GM21367 (cell line): ENCODE measurements at regions not wholly inside any gene's neighbourhood (a gene's known extent, or its start where the extent isn't known, plus 50 kb on each side); places are given as distances from the start of the nearest gene placed in this dataset.
A peak's percentile ranks its signal among the peaks of the same experiment; 100 is the strongest.
"Not testable (repeated sequence)": the region's sequence is repeated elsewhere in the genome, so short reads cannot be mapped to it uniquely, and the experiment has no call there.

ENCODE experiments used
- ATAC-seq: cut with Tn5 transposase; IDR thresholded peaks from one replicate; pipeline ENCODE4 v1.9.1; 2021; ENCODE audit not compliant: unreplicated experiment

DNA sequence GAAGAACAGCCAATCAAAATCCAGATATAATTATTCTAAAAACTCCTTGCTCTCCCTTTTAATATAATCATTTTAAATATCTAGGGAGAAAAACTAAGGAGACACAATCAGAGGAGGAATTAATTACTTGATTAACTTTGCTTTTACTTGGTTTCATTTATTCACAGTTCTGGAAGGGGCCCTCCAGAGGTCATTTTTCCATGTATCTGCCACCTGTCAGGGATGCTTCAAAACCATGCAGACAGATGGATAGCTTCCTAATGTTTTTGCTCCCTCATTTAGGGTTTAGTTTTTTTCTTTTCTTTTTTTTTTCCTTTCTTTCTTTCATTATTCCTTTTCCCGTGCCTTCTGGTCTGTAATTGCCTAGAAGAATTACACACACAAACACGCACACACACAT lies 438.1 kb upstream of the ARPP21 start:
- ATAC-seq = no peak

GRCh38 chr3:35215525-35216500 lies 423.5 kb upstream of the ARPP21 start:
- ATAC-seq = no peak

DNA sequence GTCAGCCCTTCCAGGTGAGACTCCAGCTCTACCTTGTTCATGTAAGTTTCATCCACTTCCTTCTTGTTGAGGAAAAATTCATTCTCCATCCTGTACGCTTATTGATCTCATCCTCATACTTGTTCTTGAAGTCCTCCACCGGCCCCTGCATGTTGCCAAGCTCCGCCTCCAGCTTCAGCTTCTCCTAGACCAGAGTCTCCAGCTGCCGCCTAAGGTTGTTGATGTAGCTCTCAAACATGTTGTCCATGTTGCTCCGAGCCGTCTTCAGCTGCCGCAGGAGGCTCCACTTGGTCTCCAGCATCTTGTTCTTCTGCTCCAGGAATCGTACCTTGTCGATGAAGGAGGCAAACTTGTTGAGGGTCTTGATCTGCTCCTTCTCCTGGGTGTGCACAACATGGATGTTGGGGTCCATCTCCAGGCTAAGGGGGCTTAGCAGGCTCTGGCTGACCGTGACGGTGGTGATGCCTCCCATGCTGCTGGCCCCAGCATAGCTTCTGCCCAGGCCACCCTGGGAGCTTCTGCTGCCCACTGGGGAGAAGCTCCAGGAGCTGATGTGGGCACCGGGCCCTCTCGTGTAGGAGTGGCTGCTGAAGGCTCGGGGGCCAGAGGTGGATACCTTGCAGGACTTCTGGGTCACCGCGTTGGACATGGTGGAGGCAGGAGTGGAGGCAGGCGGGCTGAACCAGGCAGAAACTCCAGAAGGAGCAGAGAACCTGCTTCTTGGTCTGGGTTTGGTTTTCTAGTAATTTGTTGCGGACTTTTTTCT lies 422.6 kb upstream of the ARPP21 start:
- no peak for ATAC-seq

- no peak for ATAC-seq
These were observed 415.5 kb upstream of the ARPP21 start for GRCh38 chr3:35223632-35224394.

DNA sequence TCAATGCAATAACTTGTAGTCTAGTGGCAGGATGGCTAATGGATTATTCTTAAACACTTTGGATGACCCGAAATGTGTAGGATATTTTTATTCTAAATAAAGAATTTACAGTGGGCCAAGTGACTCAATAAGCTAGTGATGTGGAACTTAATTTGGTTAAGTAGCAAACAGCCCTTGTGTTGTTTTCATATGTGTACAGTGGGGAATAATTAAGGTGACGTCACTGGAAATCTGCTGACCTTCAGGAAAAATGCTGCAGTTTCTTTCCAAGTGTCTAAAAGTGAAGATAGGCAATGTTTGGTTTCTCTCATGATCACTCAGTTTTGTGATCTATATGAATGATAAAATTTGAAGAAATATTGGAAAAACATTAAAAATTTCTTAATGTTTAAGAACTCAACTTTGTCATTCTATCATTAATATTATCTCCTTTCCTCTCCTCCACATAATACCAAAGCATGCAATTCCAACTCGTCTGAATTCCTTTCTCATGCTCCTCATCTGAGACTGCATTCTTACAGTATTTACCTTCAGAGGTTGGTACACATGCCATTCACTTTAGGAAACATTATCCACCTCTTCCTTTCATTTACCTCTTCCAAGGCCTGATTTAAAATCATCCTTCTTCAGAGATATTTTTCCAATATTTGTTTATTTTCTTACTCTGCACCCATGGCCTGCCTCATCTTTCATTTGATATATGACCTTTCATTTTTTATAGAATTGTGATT lies 414.6 kb upstream of the ARPP21 start:
- ATAC-seq = no peak

DNA sequence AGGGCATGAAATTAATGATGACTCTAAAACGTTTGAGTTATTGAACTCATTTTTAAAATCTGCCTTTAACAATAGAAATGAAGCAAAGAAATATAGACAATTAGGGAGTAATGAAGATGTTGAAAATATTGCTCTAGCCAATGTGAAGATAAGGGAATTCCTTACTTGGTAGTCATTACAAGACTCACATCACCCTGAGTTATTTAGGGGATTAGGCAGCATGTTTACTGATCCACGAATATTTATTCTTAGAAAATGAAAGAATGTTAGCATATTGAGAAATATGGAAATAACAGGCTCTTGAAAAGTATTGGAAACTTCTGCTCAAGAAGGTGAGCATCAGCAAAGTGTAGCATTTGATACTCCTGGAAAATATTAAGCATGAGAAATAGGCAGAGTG lies 398.1 kb upstream of the ARPP21 start:
- no peak for ATAC-seq

GRCh38 chr3:35254917-35255316 lies 384.4 kb upstream of the ARPP21 start:
- ATAC-seq = no peak

- ATAC-seq = no peak
These were observed 381.7 kb upstream of the ARPP21 start for GRCh38 chr3:35257641-35258040.

- ATAC-seq = no peak
These were observed 376.9 kb upstream of the ARPP21 start for GRCh38 chr3:35262406-35262805.

GRCh38 chr3:35263477-35263876 lies 375.8 kb upstream of the ARPP21 start:
- ATAC-seq = no peak

DNA sequence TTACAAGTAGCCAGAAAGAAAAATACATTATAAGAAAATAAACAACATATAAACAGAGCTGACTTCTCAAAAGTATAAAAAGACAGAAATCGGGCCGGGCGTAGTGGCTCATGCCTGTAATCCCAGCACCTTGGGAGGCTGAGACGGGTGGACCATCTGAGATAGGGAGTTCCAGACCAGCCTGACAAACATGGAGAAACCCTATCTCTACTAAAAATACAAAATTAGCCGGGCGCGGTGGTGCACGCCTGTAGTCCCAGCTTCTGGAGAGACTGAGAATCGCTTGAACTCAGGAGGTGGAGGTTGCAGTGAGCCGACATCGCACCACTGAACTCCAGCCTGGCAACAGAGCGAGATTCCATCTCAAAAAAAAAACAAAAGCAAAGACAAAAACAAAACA lies 373.3 kb upstream of the ARPP21 start:
- not testable (repeated sequence) for ATAC-seq

DNA sequence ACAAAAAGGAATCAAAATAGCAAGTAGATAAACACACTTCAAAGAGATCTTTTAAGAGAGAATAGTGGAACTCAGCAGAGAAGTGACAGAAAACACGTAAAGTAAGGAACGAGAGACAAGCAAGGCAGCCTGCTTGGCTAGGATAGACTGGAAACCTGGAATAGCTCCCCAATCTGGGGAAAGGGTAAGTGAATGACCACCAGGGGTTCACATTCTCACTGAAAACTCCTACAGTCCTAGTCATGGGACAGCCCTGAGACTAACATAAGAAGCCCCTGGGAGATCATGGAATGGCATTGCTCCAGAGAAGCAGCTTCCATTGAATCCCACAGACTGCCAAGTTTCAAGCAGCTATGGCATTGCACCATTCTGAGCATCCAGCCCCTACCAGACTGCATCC lies 363.6 kb upstream of the ARPP21 start:
- no peak for ATAC-seq

- ATAC-seq = no peak
These were observed 362.8 kb upstream of the ARPP21 start for GRCh38 chr3:35276568-35276967.

GRCh38 chr3:35291471-35292236 lies 347.7 kb upstream of the ARPP21 start:
- ATAC-seq = no peak

- no peak for ATAC-seq
These were observed 346.8 kb upstream of the ARPP21 start for GRCh38 chr3:35292568-35292967.

GRCh38 chr3:35295906-35296305 lies 343.4 kb upstream of the ARPP21 start:
- ATAC-seq = no peak

DNA sequence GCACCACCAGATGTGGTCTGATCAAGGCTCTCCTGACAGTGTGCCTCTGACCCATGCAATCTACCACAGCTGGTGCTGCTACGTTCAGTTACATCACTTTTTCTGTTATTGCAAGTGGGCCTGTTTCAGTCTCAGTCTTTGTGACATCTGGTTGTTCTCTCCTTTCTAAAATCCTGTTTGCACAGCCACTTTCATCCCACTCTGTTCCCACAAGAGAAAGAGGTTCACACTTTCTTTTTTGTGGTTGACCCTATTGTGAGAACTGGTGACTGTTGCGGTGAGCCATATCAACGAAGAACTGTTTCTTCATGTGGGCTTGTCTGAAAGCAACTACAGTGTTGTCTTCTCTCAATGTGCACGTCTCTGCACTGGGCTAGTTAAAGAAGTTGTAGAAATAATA lies 342.8 kb upstream of the ARPP21 start:
- ATAC-seq = peak; percentile 62

- not testable (repeated sequence) for ATAC-seq
These were observed 342.4 kb upstream of the ARPP21 start for GRCh38 chr3:35296944-35297343.

DNA sequence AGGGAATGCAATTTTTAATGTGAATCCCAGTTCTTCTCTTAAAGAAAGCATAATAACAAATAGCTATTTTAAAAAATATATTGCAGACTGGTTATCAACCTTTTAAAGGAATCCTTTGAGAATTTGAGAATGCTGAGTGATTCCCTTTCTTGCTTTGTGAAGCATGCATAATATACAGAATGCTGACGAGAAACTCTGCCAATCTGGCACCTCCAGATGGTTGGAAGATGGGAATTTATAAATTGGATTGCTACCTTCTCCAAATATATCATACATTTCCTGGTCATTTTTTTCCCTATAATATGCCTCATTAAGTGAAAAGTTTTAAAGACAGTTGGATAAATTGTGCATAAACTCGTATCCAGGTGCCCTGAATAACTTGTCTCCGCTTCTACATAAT lies 333.9 kb upstream of the ARPP21 start:
- no peak for ATAC-seq

- ATAC-seq = no peak
These were observed 332.0 kb upstream of the ARPP21 start for GRCh38 chr3:35307296-35307695.
